ENCODE measurements at regions not wholly inside any gene's neighbourhood (a gene's known extent, or its start where the extent isn't known, plus 50 kb on each side); places are given as distances from the start of the nearest gene placed in this dataset.

DNA sequence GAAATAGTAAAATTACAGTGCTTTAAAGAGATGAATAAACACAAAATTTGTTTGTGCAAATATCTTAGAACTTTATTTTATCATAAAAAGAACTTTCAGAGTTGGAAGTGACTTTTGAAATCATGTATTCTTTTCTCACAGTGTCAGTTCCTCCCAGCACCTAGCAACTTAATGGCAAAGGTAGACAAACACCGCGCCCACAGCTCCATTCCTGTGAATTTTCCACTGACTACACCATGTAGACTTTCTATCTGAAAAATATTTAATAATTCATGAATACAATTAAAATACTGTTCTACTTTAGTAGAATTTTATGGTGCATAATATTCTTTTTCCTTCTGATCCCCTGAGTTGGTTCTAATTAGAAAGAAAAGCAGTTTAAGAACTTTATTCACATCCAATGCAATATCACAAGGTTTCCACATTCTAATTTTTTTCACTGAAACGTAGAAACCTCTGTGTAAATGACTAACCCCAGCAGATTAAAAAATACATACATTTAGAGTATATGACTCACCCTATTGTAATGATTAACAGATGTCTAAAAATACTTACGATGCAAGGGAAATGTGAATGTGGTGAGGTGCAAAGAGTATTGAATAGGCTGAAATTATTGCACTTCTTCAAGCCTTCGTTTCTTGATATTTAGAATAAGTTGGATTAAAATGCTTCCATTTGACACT, 218.2 kb upstream of the CCDC179 start:
- no peak for DNase-seq
- Mint-ChIP-seq H3K4me1 (no peaks in the 10 kb centered on the region), H3K4me3 (no peak overlapping the region), H3K27ac (no peak overlapping the region), H3K27me3 (no peaks in the 10 kb centered on the region), H3K9me3 (peaks cover 0 to 3% (median 0%) of the 10 kb centered on the region in 3 donors), H3K36me3 (no peaks in the 10 kb centered on the region)
- Histone ChIP-seq H3K9me3 (no peaks in the 10 kb centered on the region), H3K36me3 (ENCODE audit: control insufficient read depth in 2 of 2, extremely low read depth in 1 of 2, insufficient read depth in 1 of 2, low read length in 1 of 2) (no peaks in the 10 kb centered on the region), H3K4me3 (ENCODE audit: control insufficient read depth in 1 of 2, extremely low read depth in 1 of 2, low read length in 1 of 2) (no peak overlapping the region), H3K27me3 (replicated peaks in 1 of 2; ENCODE audit: control insufficient read depth in 2 of 2, extremely low read depth in 1 of 2, insufficient read depth in 2 of 2, low read length in 1 of 2) (no peaks in the 10 kb centered on the region), H3K27ac (ENCODE audit: low read length) (no peak overlapping the region), H3K4me1 (ENCODE audit: control insufficient read depth in 1 of 2, extremely low read depth in 1 of 2, insufficient read depth in 2 of 2, low read length in 2 of 2) (no peaks in the 10 kb centered on the region)
- no peak for ATAC-seq (replicated peaks in 1 of 4)
- POLR2A ChIA-PET = no interaction called here
- WGBS (ENCODE audit: insufficient coverage) = no CpG with 5 or more reads among the region's 5 CpGs
- CTCF ChIA-PET = no interaction called here

DNA sequence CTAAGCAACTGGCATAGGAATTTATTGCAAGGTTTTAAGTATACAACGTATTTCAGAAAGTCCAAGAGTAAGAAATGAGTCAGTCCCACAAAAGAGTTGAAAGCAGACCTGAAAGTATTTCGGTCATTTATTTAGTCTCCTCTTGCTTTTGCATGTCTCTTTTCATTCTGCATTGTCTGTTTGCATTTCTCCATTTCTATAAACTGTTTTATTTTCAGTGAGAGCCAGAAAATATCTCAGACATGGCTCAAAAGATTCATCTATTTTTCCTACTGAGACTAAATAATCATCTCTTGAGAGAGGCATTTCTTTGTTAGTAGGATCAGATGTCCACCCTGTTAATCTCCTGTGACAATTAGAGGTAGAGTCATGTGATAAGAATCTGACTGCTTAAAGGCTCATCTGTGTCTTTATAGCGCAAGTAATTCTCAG, 219.1 kb upstream of the CCDC179 start:
- ATAC-seq (replicated peaks in 1 of 4) (no peak), DNase-seq (no peak)
- no peak overlapping the region for H3K4me3 Mint-ChIP-seq
- H3K36me3 ChIP-seq (ENCODE audit: control insufficient read depth in 2 of 2, extremely low read depth in 1 of 2, insufficient read depth in 1 of 2, low read length in 1 of 2) = no peaks in the 10 kb centered on the region
- no peaks in the 10 kb centered on the region for H3K9me3 ChIP-seq
- WGBS (ENCODE audit: insufficient coverage) = 60% methylated on average over 1 of the region's 3 CpGs
- no peak overlapping the region for H3K27ac ChIP-seq (ENCODE audit: low read length)
- CTCF ChIA-PET = no interaction called here
- no peak overlapping the region for H3K4me3 ChIP-seq (ENCODE audit: control insufficient read depth in 1 of 2, extremely low read depth in 1 of 2, low read length in 1 of 2)
- POLR2A ChIA-PET = no interaction called here
- no peak overlapping the region for H3K27ac Mint-ChIP-seq
- H3K27me3 ChIP-seq (replicated peaks in 1 of 2; ENCODE audit: control insufficient read depth in 2 of 2, extremely low read depth in 1 of 2, insufficient read depth in 2 of 2, low read length in 1 of 2) = no peaks in the 10 kb centered on the region
- no peaks in the 10 kb centered on the region for H3K4me1 Mint-ChIP-seq
- no peaks in the 10 kb centered on the region for H3K27me3 Mint-ChIP-seq
- no peaks in the 10 kb centered on the region for H3K4me1 ChIP-seq (ENCODE audit: control insufficient read depth in 1 of 2, extremely low read depth in 1 of 2, insufficient read depth in 2 of 2, low read length in 2 of 2)
- peaks cover 0 to 3% (median 0%) of the 10 kb centered on the region in 3 donors for H3K9me3 Mint-ChIP-seq
- no peaks in the 10 kb centered on the region for H3K36me3 Mint-ChIP-seq

DNA sequence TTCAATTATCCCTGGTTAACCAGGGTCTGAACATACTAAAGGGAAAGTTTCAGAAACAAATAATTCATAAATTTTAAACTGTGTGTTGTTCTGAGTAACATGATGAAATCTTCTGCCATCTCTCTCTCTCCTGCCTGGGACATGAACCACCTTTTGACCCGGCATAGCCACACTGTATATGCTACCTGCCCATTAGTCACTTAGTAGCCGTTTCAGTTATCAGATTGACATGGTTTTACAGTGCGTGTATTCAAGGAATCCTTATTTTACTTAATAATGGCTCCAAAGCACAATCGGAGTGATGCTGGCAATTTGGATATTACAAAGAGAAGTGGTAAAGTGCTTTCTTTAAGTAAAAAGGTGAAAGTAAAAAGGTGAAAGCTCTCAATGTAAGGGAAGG, 227.1 kb upstream of the CCDC179 start:
- no peak overlapping the region for H3K4me3 Mint-ChIP-seq
- no peaks in the 10 kb centered on the region for H3K27me3 Mint-ChIP-seq
- no peaks in the 10 kb centered on the region for H3K9me3 ChIP-seq
- no peak for ATAC-seq (replicated peaks in 1 of 4)
- ChIA-PET POLR2A (no interaction called here), CTCF (no interaction called here)
- no peak overlapping the region for H3K4me3 ChIP-seq (ENCODE audit: control insufficient read depth in 1 of 2, extremely low read depth in 1 of 2, low read length in 1 of 2)
- no peaks in the 10 kb centered on the region for H3K4me1 Mint-ChIP-seq
- DNase-seq = no peak
- H3K9me3 Mint-ChIP-seq = peaks cover 0 to 2% (median 0%) of the 10 kb centered on the region in 3 donors
- H3K36me3 ChIP-seq (ENCODE audit: control insufficient read depth in 2 of 2, extremely low read depth in 1 of 2, insufficient read depth in 1 of 2, low read length in 1 of 2) = no peaks in the 10 kb centered on the region
- WGBS (ENCODE audit: insufficient coverage) = 100% methylated on average over 1 of the region's 4 CpGs
- no peaks in the 10 kb centered on the region for H3K4me1 ChIP-seq (ENCODE audit: control insufficient read depth in 1 of 2, extremely low read depth in 1 of 2, insufficient read depth in 2 of 2, low read length in 2 of 2)
- H3K36me3 Mint-ChIP-seq = no peaks in the 10 kb centered on the region
- no peak overlapping the region for H3K27ac ChIP-seq (ENCODE audit: low read length)
- no peak overlapping the region for H3K27ac Mint-ChIP-seq
- H3K27me3 ChIP-seq (replicated peaks in 1 of 2; ENCODE audit: control insufficient read depth in 2 of 2, extremely low read depth in 1 of 2, insufficient read depth in 2 of 2, low read length in 1 of 2) = no peaks in the 10 kb centered on the region

DNA sequence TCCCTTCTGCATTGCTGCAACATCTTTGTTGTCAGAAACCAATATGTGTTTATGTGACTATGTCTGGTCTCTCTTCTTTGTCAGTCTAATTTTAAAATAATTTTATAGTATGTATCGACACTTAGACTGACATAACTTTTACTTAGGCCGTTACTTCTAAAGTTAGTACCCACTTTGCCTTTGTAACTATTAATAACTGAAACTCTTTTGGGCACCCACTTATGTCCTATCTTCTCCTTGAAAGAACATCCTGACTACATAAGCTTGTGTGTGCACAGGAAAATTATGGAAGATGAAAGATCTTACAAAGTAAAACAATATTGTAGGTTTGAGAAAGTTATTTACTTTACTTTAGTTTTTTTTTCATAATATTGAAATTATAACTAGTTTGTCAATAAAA, 230.4 kb upstream of the CCDC179 start:
- no peak for ATAC-seq (replicated peaks in 1 of 4)
- no peak overlapping the region for H3K27ac Mint-ChIP-seq
- no peaks in the 10 kb centered on the region for H3K4me1 Mint-ChIP-seq
- CTCF ChIA-PET = no interaction called here
- no peaks in the 10 kb centered on the region for H3K36me3 ChIP-seq (ENCODE audit: control insufficient read depth in 2 of 2, extremely low read depth in 1 of 2, insufficient read depth in 1 of 2, low read length in 1 of 2)
- H3K27me3 ChIP-seq (replicated peaks in 1 of 2; ENCODE audit: control insufficient read depth in 2 of 2, extremely low read depth in 1 of 2, insufficient read depth in 2 of 2, low read length in 1 of 2) = no peaks in the 10 kb centered on the region
- WGBS (ENCODE audit: insufficient coverage) = no CpG with 5 or more reads among the region's 2 CpGs
- POLR2A ChIA-PET = no interaction called here
- no peaks in the 10 kb centered on the region for H3K4me1 ChIP-seq (ENCODE audit: control insufficient read depth in 1 of 2, extremely low read depth in 1 of 2, insufficient read depth in 2 of 2, low read length in 2 of 2)
- no peak overlapping the region for H3K27ac ChIP-seq (ENCODE audit: low read length)
- no peaks in the 10 kb centered on the region for H3K27me3 Mint-ChIP-seq
- no peak overlapping the region for H3K4me3 ChIP-seq (ENCODE audit: control insufficient read depth in 1 of 2, extremely low read depth in 1 of 2, low read length in 1 of 2)
- no peaks in the 10 kb centered on the region for H3K9me3 ChIP-seq
- H3K9me3 Mint-ChIP-seq = no peaks in the 10 kb centered on the region
- no peak for DNase-seq
- no peaks in the 10 kb centered on the region for H3K36me3 Mint-ChIP-seq
- H3K4me3 Mint-ChIP-seq = no peak overlapping the region

DNA sequence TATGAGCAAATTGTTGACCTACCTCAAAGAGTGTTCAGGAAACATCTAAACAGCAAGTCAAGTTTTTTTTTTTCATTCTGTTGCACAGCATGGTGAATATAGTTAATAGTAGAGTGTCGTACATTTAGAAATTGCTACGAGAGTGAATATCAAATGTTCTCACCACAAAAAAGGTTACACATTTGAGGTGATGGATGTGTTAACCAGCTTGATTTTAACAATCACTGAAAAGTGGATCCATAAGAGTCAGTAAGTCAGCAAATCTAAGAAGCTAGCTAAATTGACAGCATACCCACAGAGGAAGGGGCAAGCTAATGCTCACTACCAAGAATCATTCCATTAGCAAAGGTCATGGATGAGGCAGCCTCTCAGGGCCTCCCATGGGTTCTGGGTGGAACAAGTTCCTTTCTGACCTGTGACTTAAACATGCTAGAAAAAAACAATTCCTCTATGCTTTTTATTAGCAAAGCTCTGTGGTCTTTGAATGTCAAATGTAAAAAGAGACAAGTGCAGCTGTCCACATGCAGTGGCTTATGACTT, 235.4 kb upstream of the CCDC179 start:
- Mint-ChIP-seq H3K9me3 (peaks cover 0 to 5% (median 0%) of the 10 kb centered on the region in 3 donors), H3K27me3 (no peaks in the 10 kb centered on the region), H3K27ac (no peak overlapping the region), H3K36me3 (no peaks in the 10 kb centered on the region), H3K4me3 (no peak overlapping the region), H3K4me1 (no peaks in the 10 kb centered on the region)
- ATAC-seq (replicated peaks in 1 of 4) (no peak), DNase-seq (no peak)
- H3K27ac ChIP-seq (ENCODE audit: low read length) = no peak overlapping the region
- H3K4me1 ChIP-seq (ENCODE audit: control insufficient read depth in 1 of 2, extremely low read depth in 1 of 2, insufficient read depth in 2 of 2, low read length in 2 of 2) = no peaks in the 10 kb centered on the region
- no peaks in the 10 kb centered on the region for H3K27me3 ChIP-seq (replicated peaks in 1 of 2; ENCODE audit: control insufficient read depth in 2 of 2, extremely low read depth in 1 of 2, insufficient read depth in 2 of 2, low read length in 1 of 2)
- H3K36me3 ChIP-seq (ENCODE audit: control insufficient read depth in 2 of 2, extremely low read depth in 1 of 2, insufficient read depth in 1 of 2, low read length in 1 of 2) = no peaks in the 10 kb centered on the region
- CTCF ChIA-PET = no interaction called here
- POLR2A ChIA-PET = no interaction called here
- no peaks in the 10 kb centered on the region for H3K9me3 ChIP-seq
- WGBS (ENCODE audit: insufficient coverage) = no CpG with 5 or more reads among the region's 2 CpGs
- H3K4me3 ChIP-seq (ENCODE audit: control insufficient read depth in 1 of 2, extremely low read depth in 1 of 2, low read length in 1 of 2) = no peak overlapping the region

DNA sequence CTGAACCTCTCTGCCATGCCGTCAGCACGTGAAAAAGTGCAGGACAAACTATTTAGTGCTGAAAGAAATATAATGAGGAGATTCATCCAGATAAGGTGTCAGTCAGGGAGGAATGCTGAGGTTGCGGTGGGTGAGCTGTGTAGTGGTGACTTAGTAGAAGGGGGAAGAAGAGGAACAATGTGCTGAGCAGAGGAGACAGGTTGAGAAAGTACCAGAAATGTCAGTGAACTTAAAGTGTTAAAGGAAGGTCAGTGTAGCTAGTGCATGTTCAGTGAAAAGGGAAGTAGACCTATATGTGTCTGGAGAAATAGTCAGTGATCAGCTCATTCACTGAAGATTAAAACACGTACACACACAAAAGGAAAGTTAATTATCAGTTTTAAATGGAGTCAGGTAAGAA, 237.6 kb upstream of the CCDC179 start:
- H3K9me3 ChIP-seq = no peaks in the 10 kb centered on the region
- Mint-ChIP-seq H3K27me3 (no peaks in the 10 kb centered on the region), H3K27ac (no peak overlapping the region), H3K4me3 (no peak overlapping the region), H3K9me3 (peaks cover 0 to 8% (median 4%) of the 10 kb centered on the region in 3 donors), H3K36me3 (no peaks in the 10 kb centered on the region), H3K4me1 (no peaks in the 10 kb centered on the region)
- H3K27ac ChIP-seq (ENCODE audit: low read length) = no peak overlapping the region
- ChIA-PET POLR2A (no interaction called here), CTCF (interaction anchor here in 1 of 2 donors (0.7 kb wide), 1 partner anchor 1638 kb away, joined by 5 read pairs; no protein-coding TSS in a partner anchor)
- DNase-seq (no peak), ATAC-seq (replicated peaks in 1 of 4) (no peak)
- no peak overlapping the region for H3K4me3 ChIP-seq (ENCODE audit: control insufficient read depth in 1 of 2, extremely low read depth in 1 of 2, low read length in 1 of 2)
- H3K36me3 ChIP-seq (ENCODE audit: control insufficient read depth in 2 of 2, extremely low read depth in 1 of 2, insufficient read depth in 1 of 2, low read length in 1 of 2) = no peaks in the 10 kb centered on the region
- WGBS (ENCODE audit: insufficient coverage) = 83% methylated on average over 2 of the region's 4 CpGs
- H3K4me1 ChIP-seq (ENCODE audit: control insufficient read depth in 1 of 2, extremely low read depth in 1 of 2, insufficient read depth in 2 of 2, low read length in 2 of 2) = no peaks in the 10 kb centered on the region
- H3K27me3 ChIP-seq (replicated peaks in 1 of 2; ENCODE audit: control insufficient read depth in 2 of 2, extremely low read depth in 1 of 2, insufficient read depth in 2 of 2, low read length in 1 of 2) = no peaks in the 10 kb centered on the region

DNA sequence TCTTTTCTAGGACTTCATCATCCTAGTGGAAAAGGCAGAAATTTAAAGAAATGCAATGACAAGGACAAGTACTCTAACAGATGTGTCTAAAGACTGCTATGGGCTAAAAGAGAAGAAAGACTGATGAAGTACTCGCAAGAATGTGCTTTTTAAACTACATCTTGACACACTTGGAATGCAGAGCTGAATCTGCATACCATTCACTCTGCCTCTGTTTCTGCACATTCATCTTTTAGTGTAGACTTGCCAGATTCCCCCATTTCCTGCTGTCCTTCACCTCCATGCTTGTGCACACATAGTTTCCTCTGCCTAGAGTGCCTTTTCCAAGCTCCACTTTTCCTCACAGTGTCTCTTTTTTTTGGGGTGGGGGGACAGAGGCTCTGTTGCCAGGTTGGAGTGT, 239.0 kb upstream of the CCDC179 start:
- Histone ChIP-seq H3K9me3 (no peaks in the 10 kb centered on the region), H3K4me1 (ENCODE audit: control insufficient read depth in 1 of 2, extremely low read depth in 1 of 2, insufficient read depth in 2 of 2, low read length in 2 of 2) (no peaks in the 10 kb centered on the region), H3K36me3 (ENCODE audit: control insufficient read depth in 2 of 2, extremely low read depth in 1 of 2, insufficient read depth in 1 of 2, low read length in 1 of 2) (no peaks in the 10 kb centered on the region), H3K27ac (ENCODE audit: low read length) (no peak overlapping the region), H3K4me3 (ENCODE audit: control insufficient read depth in 1 of 2, extremely low read depth in 1 of 2, low read length in 1 of 2) (no peak overlapping the region), H3K27me3 (replicated peaks in 1 of 2; ENCODE audit: control insufficient read depth in 2 of 2, extremely low read depth in 1 of 2, insufficient read depth in 2 of 2, low read length in 1 of 2) (no peaks in the 10 kb centered on the region)
- 80% methylated on average over 1 of the region's 1 CpG for WGBS (ENCODE audit: insufficient coverage)
- ChIA-PET POLR2A (no interaction called here), CTCF (no interaction called here)
- DNase-seq (no peak), ATAC-seq (replicated peaks in 1 of 4) (no peak)
- Mint-ChIP-seq H3K27ac (no peak overlapping the region), H3K36me3 (peaks cover 5% of the 10 kb centered on the region), H3K9me3 (peaks cover 0 to 9% (median 7%) of the 10 kb centered on the region in 3 donors), H3K4me1 (no peaks in the 10 kb centered on the region), H3K4me3 (no peak overlapping the region), H3K27me3 (no peaks in the 10 kb centered on the region)
